Thoracic aorta (tissue), 2 donors: ENCODE measurements at regions not wholly inside any gene's neighbourhood (a gene's known extent, or its start where the extent isn't known, plus 50 kb on each side); places are given as distances from the start of the nearest gene placed in this dataset.

ENCODE experiments used
- ATAC-seq: fragments of 150-250 bp; one replicate; pipeline ENCODE4 v1.8.0; 2017; ENCODE audit warnings: low read depth; ENCODE audit not compliant: insufficient number of reproducible peaks, low FRiP score
- DNase-seq: peaks from one replicate; pipeline ENCODE4 v3.0.0-alpha.2; 2020; ENCODE audit warnings: low spot score
- H3K27ac ChIP-seq, 2 donors: fragments of 200-600 bp; sonication (generic); 1 replicate in 1 of 2; 2 replicates in 1 of 2; pipeline ENCODE4 v1.5.1; 2016; ENCODE audit warnings: mild to moderate bottlenecking in 2 of 2, moderate library complexity in 2 of 2
- H3K27me3 ChIP-seq: fragments of 200-600 bp; sonication (generic); replicated peaks from 2 replicates; pipeline ENCODE4 v1.6.0; 2016; ENCODE audit warnings: mild to moderate bottlenecking; ENCODE audit not compliant: insufficient read depth
- H3K36me3 ChIP-seq: fragments of 200-600 bp; sonication (generic); one replicate; pipeline ENCODE4 v1.5.1; 2016
- H3K4me1 ChIP-seq, 2 donors: fragments of 200-600 bp; sonication (generic); 1 replicate in 1 of 2; 2 replicates in 1 of 2; pipeline versions ENCODE4 v1.5.1 to v1.6.0; 2016; ENCODE audit warnings: low read depth in 2 of 2, mild to moderate bottlenecking in 1 of 2; ENCODE audit not compliant: control insufficient read depth in 1 of 2
- H3K4me3 ChIP-seq: fragments of 200-600 bp; sonication (generic); 2 replicates; pipeline ENCODE4 v1.5.1; 2016; ENCODE audit warnings: mild to moderate bottlenecking
- H3K9me3 ChIP-seq: fragments of 200-600 bp; sonication (generic); 2 replicates; pipeline ENCODE4 v1.5.1; 2016
- TF ChIP-seq, protein P1 (sequence below): fragments of 200-600 bp; sonication (generic); IDR thresholded peaks from one replicate; pipeline ENCODE4 v1.5.1; 2019; ENCODE audit warnings: antibody characterized with exemption

DNA sequence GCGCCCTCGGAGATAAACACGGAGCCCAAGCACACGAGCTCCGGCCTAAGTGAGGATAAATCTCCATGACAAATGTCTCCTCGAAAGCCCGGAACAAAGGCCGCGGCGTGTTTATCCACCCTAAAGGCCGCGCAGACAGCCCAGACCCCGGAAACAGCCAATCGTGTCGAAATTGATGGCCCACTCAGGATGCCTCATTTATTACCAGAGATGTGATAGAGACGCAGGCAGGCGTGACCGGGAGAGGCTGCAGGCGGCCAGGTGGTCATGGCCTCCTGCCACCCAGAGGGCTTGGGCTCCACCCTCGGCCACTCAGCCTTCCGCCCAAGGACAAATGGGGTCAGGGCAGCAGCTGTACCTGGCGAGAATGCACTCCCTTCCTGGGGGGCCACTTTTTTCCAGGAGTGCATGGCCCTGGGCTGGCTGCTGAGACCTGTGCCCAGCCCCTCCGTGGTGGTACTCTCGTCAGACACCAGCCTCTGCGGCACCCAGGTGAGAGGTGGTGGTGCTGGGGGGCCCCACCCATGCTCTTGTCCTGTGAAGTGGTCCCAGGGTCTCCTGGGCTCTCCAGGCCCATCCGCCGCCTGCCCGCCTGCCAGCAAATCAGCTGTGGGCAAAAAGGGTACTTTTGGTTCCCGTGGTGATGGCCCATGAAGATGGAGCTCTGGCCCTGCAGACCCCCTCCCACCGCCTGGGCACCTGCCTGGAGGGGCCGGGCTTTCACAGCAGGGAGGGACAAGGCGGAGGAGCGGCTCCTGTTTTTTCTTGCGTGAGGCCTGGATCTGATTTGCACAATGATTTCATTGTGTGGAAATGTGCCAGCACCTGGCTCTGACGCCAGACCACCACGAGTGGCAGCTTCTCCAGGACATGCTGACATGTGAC lies 211.5 kb upstream of the C14orf180 start:
- no peaks in the 10 kb centered on the region for H3K9me3 ChIP-seq
- no peak overlapping the region for H3K4me3 ChIP-seq
- no peaks in the 10 kb centered on the region for H3K27me3 ChIP-seq
- ATAC-seq, result no peak
- DNase-seq, result no peak
- H3K36me3 ChIP-seq, result no peaks in the 10 kb centered on the region
- TF ChIP-seq, protein P1, sequence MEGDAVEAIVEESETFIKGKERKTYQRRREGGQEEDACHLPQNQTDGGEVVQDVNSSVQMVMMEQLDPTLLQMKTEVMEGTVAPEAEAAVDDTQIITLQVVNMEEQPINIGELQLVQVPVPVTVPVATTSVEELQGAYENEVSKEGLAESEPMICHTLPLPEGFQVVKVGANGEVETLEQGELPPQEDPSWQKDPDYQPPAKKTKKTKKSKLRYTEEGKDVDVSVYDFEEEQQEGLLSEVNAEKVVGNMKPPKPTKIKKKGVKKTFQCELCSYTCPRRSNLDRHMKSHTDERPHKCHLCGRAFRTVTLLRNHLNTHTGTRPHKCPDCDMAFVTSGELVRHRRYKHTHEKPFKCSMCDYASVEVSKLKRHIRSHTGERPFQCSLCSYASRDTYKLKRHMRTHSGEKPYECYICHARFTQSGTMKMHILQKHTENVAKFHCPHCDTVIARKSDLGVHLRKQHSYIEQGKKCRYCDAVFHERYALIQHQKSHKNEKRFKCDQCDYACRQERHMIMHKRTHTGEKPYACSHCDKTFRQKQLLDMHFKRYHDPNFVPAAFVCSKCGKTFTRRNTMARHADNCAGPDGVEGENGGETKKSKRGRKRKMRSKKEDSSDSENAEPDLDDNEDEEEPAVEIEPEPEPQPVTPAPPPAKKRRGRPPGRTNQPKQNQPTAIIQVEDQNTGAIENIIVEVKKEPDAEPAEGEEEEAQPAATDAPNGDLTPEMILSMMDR, result no peak
- no peak overlapping the region for H3K27ac ChIP-seq
- no peaks in the 10 kb centered on the region for H3K4me1 ChIP-seq

DNA sequence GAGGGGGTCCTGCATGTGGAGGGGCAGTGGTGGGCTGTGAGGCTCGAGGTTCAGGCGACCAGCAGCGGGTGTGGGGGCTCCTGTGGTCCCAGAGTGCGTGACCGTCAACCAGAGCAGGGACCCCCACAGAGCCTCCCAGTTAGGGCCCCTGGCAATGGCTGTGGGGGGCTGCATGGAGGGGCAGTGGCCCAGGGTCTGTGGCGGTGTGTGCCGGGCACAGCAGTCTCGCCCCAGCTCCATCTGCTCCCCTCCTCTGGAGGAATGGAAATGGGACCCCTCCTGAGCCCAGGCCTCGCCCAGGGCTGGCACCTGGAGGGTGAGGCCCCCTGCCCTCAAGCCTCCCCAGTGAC lies 210.8 kb upstream of the C14orf180 start:
- DNase-seq (no peak), ATAC-seq (no peak)
- Histone ChIP-seq H3K27ac (no peak overlapping the region), H3K9me3 (no peaks in the 10 kb centered on the region), H3K36me3 (no peaks in the 10 kb centered on the region), H3K27me3 (no peaks in the 10 kb centered on the region), H3K4me1 (no peaks in the 10 kb centered on the region), H3K4me3 (no peak overlapping the region)
- TF ChIP-seq, protein P1, result no peak

DNA sequence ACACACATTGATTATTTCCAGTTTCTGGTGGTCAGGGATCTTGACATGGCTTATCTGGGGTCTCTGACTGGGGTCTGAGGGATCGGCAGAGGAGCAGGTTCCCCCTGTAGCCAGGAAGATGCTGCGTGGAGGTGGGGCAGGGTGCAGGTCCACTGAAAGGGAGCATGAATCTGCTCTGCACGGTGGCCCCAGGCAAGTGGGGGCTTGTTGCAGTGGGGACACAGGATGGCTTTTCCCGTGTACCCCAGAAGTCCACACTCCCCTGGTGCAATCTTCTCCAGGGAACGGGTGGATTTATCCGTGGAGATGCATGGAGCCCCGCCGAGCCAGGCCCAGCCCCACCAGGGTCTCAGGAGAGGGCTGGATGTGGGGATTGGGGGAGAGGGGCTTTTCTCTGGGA lies 210.4 kb upstream of the C14orf180 start:
- Histone ChIP-seq H3K36me3 (no peaks in the 10 kb centered on the region), H3K27me3 (no peaks in the 10 kb centered on the region), H3K4me3 (no peak overlapping the region), H3K9me3 (no peaks in the 10 kb centered on the region), H3K27ac (no peak overlapping the region), H3K4me1 (no peaks in the 10 kb centered on the region)
- no peak for DNase-seq
- TF ChIP-seq, protein P1, result no peak
- no peak for ATAC-seq

DNA sequence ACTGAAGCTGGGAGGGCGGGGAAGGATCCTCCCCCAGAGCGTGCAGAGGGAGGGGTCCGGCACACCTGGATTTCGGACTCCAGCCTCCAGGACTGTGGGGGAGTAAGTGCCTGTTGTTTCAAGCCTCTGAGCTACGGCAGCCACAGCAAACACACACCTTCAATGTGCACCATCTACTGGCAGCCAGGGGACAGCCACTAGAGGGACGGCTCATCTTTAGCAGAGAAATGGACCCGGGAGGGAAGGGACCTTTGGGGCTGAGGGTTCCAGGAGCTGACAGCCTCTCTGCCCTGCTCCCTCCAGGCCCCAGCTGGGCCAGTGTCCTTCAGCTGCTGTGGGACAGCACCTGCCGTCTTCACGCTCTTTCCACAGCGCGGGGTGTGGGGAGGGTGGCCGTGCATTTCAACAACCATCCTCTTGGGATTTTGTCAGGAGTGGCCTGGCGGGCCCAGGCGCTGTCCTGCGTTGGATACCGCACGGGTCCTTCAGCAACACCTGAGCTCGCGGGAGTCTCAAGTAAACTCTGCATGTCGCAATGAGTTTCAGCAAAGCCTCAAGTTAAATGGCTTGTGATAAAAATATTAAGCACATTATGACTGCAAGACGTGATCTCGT lies 209.2 kb upstream of the C14orf180 start:
- no peak overlapping the region for H3K27ac ChIP-seq
- H3K9me3 ChIP-seq, result no peaks in the 10 kb centered on the region
- no peak overlapping the region for H3K4me3 ChIP-seq
- H3K27me3 ChIP-seq, result no peaks in the 10 kb centered on the region
- H3K4me1 ChIP-seq, result no peaks in the 10 kb centered on the region
- DNase-seq (no peak), ATAC-seq (no peak)
- H3K36me3 ChIP-seq, result no peaks in the 10 kb centered on the region
- TF ChIP-seq, protein P1, result no peak

DNA sequence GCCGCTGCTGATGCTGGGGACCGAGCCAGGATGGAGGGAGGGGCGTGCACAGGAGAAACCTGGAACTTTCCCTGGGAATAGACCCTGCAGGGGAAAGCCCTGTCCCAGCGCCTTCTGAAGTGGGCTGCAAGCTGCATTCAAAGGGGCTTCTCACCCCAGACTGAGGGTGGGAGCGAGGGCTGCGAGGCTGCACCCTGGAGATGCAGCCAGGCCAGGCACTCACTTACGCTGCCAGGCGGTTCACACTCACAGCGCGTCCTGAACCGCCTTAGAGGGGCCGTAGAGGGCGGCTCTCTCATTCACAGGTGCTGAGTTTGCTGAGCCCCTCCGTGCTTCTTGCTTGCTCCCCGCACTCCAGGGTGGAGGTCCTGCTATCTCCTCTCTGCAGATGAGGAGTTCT lies 208.5 kb upstream of the C14orf180 start:
- TF ChIP-seq, protein P1, result no peak
- no peak overlapping the region for H3K27ac ChIP-seq
- no peak for ATAC-seq
- no peaks in the 10 kb centered on the region for H3K27me3 ChIP-seq
- H3K4me1 ChIP-seq, result no peaks in the 10 kb centered on the region
- H3K9me3 ChIP-seq, result no peaks in the 10 kb centered on the region
- no peak for DNase-seq
- H3K36me3 ChIP-seq, result no peaks in the 10 kb centered on the region
- no peak overlapping the region for H3K4me3 ChIP-seq
